CD8-positive, alpha-beta memory T cell (primary cell): ENCODE measurements at regions not wholly inside any gene's neighbourhood (a gene's known extent, or its start where the extent isn't known, plus 50 kb on each side); places are given as distances from the start of the nearest gene placed in this dataset.

ENCODE experiments used
- CTCF ChIA-PET: fragments of 350-600 bp; sonication (Branson Sonifier 250); formaldehyde crosslinking; loops from one replicate; lab custom pipeline; 2021; ENCODE audit warnings: antibody characterized with exemption; lab: Charles Lee
- POLR2A ChIA-PET: fragments of 350-600 bp; sonication (Branson Sonifier 250); formaldehyde crosslinking; loops from one replicate; lab custom pipeline; 2021; ENCODE audit warnings: antibody characterized with exemption; lab: Charles Lee
- DNase-seq, 5 donors: peaks; one replicate each; pipeline versions ENCODE4 v3.0.0 to v3.0.0-alpha.2; 2020 to 2022; ENCODE audit warnings: mixed read lengths in 1 of 5
- H3K27ac ChIP-seq: one replicate; pipeline ENCODE4 v1.7.0; 2013; ENCODE audit warnings: low read depth, mild to moderate bottlenecking, low read length, moderate library complexity
- H3K27me3 ChIP-seq: 2 replicates; pipeline ENCODE4 v1.7.0; 2013; ENCODE audit warnings: low read length, mild to moderate bottlenecking; ENCODE audit not compliant: insufficient read depth, poor library complexity, severe bottlenecking
- H3K36me3 ChIP-seq: 2 replicates; pipeline ENCODE4 v1.7.0; 2013; ENCODE audit warnings: mild to moderate bottlenecking, low read length, moderate library complexity; ENCODE audit not compliant: insufficient read depth
- H3K4me1 ChIP-seq: 2 replicates; pipeline ENCODE4 v1.7.0; 2013; ENCODE audit warnings: mild to moderate bottlenecking, low read length, moderate library complexity; ENCODE audit not compliant: insufficient read depth
- H3K4me3 ChIP-seq: 2 replicates; pipeline ENCODE4 v1.7.0; 2013; ENCODE audit warnings: mild to moderate bottlenecking, low read length
- H3K9me3 ChIP-seq: 2 replicates; pipeline ENCODE4 v1.7.0; 2013; ENCODE audit warnings: mild to moderate bottlenecking, low read length
- H3K27ac Mint-ChIP-seq, 8 donors: one replicate each; pipeline ENCODE4 v1.8.0; 2020 to 2021; ENCODE audit warnings: mixed read lengths in 8 of 8, mild to moderate bottlenecking in 6 of 8, inconsistent platforms in 3 of 8, moderate library complexity in 3 of 8
- H3K27me3 Mint-ChIP-seq, 2 donors: one replicate each; pipeline ENCODE4 v1.8.0; 2020 to 2021; ENCODE audit warnings: mixed read lengths in 2 of 2, mild to moderate bottlenecking in 1 of 2, moderate library complexity in 1 of 2
- H3K36me3 Mint-ChIP-seq, 3 donors: one replicate each; pipeline ENCODE4 v1.8.0; 2020 to 2021; ENCODE audit warnings: mixed read lengths in 3 of 3, inconsistent platforms in 1 of 3, mild to moderate bottlenecking in 1 of 3
- H3K4me1 Mint-ChIP-seq, 3 donors: one replicate each; pipeline ENCODE4 v1.8.0; 2020 to 2021; ENCODE audit warnings: mixed read lengths in 3 of 3, inconsistent platforms in 1 of 3, mild to moderate bottlenecking in 1 of 3
- H3K4me3 Mint-ChIP-seq, 7 donors: one replicate each; pipeline ENCODE4 v1.8.0; 2020 to 2021; ENCODE audit warnings: mixed read lengths in 7 of 7, mild to moderate bottlenecking in 6 of 7, moderate library complexity in 4 of 7, inconsistent platforms in 2 of 7
- H3K9me3 Mint-ChIP-seq, 5 donors: one replicate each; pipeline ENCODE4 v1.8.0; 2020 to 2022; ENCODE audit warnings: mixed read lengths in 5 of 5, mild to moderate bottlenecking in 3 of 5, moderate library complexity in 2 of 5, inconsistent platforms in 1 of 5

DNA sequence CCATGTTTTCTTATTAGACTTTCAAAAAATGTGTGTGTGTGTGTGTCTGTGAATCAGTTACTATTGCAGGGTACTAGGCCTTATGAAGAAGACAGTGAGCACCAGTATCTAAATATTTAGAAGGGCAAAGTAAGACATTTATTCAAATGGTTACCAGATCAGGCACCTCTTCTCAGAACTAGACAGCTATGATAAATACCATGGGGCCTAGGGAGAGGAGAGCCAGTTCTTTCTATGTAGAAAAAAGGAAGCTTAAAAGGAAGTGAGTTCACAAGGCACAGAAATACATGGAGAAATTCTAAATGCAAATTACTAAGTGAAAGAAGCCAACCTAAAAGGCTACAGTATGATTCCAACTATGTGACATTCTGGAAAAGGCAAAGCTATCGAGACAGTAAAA, 261.3 kb downstream of the SOX11 start:
- H3K27me3 ChIP-seq = no peaks in the 10 kb centered on the region
- Mint-ChIP-seq H3K4me3 (no peak overlapping the region), H3K27me3 (no peaks in the 10 kb centered on the region), H3K9me3 (peaks cover 0 to 19% (median 8%) of the 10 kb centered on the region in 5 donors), H3K4me1 (no peaks in the 10 kb centered on the region), H3K36me3 (no peaks in the 10 kb centered on the region), H3K27ac (no peak overlapping the region)
- H3K4me1 ChIP-seq = no peaks in the 10 kb centered on the region
- no peak for DNase-seq
- no peaks in the 10 kb centered on the region for H3K9me3 ChIP-seq
- H3K4me3 ChIP-seq = no peak overlapping the region
- ChIA-PET CTCF (no interaction called here), POLR2A (no interaction called here)
- H3K27ac ChIP-seq = no peak overlapping the region
- no peaks in the 10 kb centered on the region for H3K36me3 ChIP-seq

DNA sequence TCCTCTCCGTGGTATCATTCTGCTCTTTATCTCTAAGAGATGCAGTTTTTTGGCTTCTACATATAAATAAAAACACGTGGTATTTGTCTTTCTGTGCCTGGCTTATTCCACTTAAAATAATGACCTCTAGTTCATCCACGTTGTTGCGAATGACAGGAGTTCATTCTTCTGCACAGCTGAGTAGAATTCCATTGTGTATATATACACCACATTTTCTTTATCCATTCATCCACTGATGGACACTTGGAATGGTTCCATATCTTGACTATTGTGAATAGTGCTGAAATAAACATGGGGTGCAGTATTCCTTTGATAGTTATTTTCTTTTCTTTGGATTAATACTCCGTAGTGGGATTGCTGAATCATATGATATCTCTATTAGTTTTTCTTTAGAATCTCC, 262.3 kb downstream of the SOX11 start:
- Histone ChIP-seq H3K4me1 (no peaks in the 10 kb centered on the region), H3K4me3 (no peak overlapping the region), H3K27me3 (no peaks in the 10 kb centered on the region), H3K27ac (no peak overlapping the region), H3K36me3 (no peaks in the 10 kb centered on the region), H3K9me3 (no peaks in the 10 kb centered on the region)
- no peak overlapping the region for H3K27ac Mint-ChIP-seq
- ChIA-PET POLR2A (no interaction called here), CTCF (no interaction called here)
- H3K9me3 Mint-ChIP-seq = peaks cover 0 to 19% (median 4%) of the 10 kb centered on the region in 5 donors
- DNase-seq = no peak
- H3K4me3 Mint-ChIP-seq = no peak overlapping the region
- H3K4me1 Mint-ChIP-seq = no peaks in the 10 kb centered on the region
- H3K36me3 Mint-ChIP-seq = no peaks in the 10 kb centered on the region
- H3K27me3 Mint-ChIP-seq = no peaks in the 10 kb centered on the region

DNA sequence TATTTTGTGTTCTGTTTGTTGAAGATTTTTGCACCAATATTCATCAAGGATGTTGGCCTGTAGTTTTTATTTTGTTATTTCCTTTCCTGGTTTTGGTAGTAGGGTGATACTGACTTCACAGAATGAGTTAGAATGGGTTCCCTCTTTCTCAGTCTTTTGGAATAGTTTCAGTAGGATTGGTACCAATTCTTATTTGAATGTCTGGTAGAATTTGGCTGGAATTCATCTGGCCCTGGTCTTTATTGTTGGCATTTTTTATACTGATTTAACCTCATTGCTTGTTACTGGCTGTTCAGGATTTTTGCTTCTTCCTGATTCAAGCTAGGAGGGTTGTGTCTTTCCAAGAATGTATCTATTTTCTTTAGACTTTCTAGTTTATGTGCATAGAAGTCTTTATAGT, 263.7 kb downstream of the SOX11 start:
- no peaks in the 10 kb centered on the region for H3K36me3 ChIP-seq
- Mint-ChIP-seq H3K27ac (no peak overlapping the region), H3K9me3 (peaks cover 0 to 21% (median 5%) of the 10 kb centered on the region in 5 donors), H3K4me3 (no peak overlapping the region), H3K27me3 (no peaks in the 10 kb centered on the region), H3K36me3 (no peaks in the 10 kb centered on the region), H3K4me1 (no peaks in the 10 kb centered on the region)
- DNase-seq = no peak
- H3K27me3 ChIP-seq = no peaks in the 10 kb centered on the region
- no peaks in the 10 kb centered on the region for H3K9me3 ChIP-seq
- no peaks in the 10 kb centered on the region for H3K4me1 ChIP-seq
- ChIA-PET POLR2A (no interaction called here), CTCF (no interaction called here)
- H3K4me3 ChIP-seq = no peak overlapping the region
- H3K27ac ChIP-seq = no peak overlapping the region

DNA sequence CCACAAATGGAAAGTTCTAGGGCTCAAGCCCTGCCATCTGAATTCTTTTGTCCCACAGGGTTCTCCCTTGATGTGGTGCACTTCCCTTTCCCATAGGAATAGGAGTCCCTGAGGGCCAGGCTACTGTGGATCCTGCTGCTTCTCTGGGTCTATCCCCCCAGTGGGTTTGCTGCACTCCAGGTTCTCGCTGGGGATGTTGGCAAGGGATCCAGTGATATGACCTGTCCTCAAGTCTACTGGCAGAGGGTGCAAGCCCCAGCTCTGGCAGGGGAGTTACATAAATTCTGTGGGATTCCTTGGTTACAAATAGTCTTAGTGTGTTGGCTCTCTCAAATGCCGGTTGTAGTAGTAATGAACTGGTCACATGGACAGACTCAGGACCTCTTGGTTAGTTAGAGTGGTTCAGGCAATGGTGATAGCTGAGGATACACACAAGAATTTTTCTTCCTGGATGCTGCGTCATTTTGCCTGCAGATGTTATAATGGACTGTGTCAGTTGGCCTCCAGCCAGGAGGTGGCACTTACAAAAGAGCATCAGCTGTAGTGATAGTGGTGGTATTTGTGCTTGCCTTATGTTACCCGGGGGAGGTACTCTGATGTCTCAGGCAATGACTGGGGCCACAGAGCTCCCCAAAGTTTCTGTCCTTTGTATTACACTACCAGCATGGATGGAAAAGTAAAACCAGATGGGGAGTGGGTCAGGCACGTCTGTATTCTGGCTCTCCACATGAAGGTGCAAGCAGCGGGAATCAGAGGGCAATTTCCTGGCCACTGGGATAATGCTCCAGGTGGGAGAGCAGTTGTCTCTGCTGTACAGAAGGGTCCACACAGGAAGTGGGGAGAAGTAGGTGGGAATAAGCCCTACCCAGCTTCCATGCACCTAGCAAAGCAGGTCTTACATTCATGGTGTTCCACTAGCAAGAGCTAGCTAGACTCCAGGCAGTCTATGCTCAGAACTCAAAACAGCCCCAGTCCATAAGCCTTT, 267.9 kb downstream of the SOX11 start:
- POLR2A ChIA-PET = no interaction called here

DNA sequence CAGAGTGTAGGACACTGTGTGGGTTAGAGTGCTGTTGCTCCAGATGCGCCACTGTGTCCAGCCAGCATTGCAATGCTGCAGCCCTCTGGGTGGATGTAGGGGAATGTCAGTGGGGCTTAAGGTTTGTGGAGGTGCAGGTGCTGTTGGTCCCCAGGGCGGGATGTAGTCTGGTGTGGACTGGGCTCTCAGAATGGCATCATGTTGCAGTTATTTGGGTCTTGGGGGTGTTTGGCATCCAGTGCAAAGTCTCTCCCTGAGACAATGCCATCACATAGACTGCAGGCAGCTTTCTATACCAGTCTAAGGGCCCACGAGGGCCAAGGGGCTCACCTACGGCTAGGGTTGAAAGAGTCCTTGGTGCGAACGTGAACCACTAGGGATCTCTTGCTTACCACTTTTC, 275.3 kb downstream of the SOX11 start:
- Histone ChIP-seq H3K4me3 (no peak overlapping the region), H3K27me3 (no peaks in the 10 kb centered on the region), H3K4me1 (no peaks in the 10 kb centered on the region), H3K36me3 (no peaks in the 10 kb centered on the region), H3K27ac (no peak overlapping the region), H3K9me3 (no peaks in the 10 kb centered on the region)
- Mint-ChIP-seq H3K4me1 (no peaks in the 10 kb centered on the region), H3K27me3 (no peaks in the 10 kb centered on the region), H3K36me3 (peaks cover 0 to 3% (median 0%) of the 10 kb centered on the region in 3 donors), H3K9me3 (peaks cover 1 to 11% (median 7%) of the 10 kb centered on the region in 5 donors), H3K27ac (no peak overlapping the region), H3K4me3 (no peak overlapping the region)
- ChIA-PET POLR2A (no interaction called here), CTCF (no interaction called here)
- DNase-seq = no peak

More for the DNA sequence above, 267.9 kb downstream of the SOX11 start:
- no peaks in the 10 kb centered on the region for H3K4me1 ChIP-seq
- peaks cover 0 to 14% (median 2%) of the 10 kb centered on the region in 5 donors for H3K9me3 Mint-ChIP-seq
- no peak for DNase-seq
- no peaks in the 10 kb centered on the region for H3K27me3 Mint-ChIP-seq
- no peaks in the 10 kb centered on the region for H3K4me1 Mint-ChIP-seq
- no peak overlapping the region for H3K4me3 ChIP-seq
- no peaks in the 10 kb centered on the region for H3K36me3 Mint-ChIP-seq
- no peaks in the 10 kb centered on the region for H3K36me3 ChIP-seq
- no peak overlapping the region for H3K27ac Mint-ChIP-seq
- H3K9me3 ChIP-seq = no peaks in the 10 kb centered on the region
- CTCF ChIA-PET = interaction anchor here (1.7 kb wide), 1 partner anchor 8 kb away, joined by 3 read pairs; no protein-coding TSS in a partner anchor
- H3K27ac ChIP-seq = no peak overlapping the region
- H3K27me3 ChIP-seq = no peaks in the 10 kb centered on the region
- no peak overlapping the region for H3K4me3 Mint-ChIP-seq

DNA sequence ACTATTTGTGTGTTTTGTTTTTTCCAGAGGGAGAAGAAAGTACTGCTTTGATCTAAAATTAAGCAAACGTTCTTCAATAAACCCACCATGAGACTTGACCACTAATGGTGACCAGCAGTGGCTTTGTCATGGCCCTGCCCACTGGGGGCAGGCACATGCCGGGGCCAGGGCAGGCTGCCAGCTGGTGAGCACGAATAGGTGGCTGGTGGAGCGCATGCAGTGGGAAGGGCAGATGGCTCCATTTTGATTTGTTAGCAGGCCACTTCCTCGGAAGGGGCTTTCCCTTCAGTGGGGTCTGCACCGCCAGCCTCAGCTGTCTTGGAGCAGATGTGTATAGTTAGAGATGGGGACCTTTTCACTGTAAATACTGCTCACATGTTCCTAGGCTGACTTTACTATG, 277.1 kb downstream of the SOX11 start:
- peaks cover 1 to 9% (median 7%) of the 10 kb centered on the region in 5 donors for H3K9me3 Mint-ChIP-seq
- H3K4me1 Mint-ChIP-seq = no peaks in the 10 kb centered on the region
- DNase-seq = no peak
- ChIA-PET POLR2A (no interaction called here), CTCF (interaction anchor here (1.4 kb wide), 1 partner anchor 11 kb away, joined by 3 read pairs; no protein-coding TSS in a partner anchor)
- Histone ChIP-seq H3K4me1 (no peaks in the 10 kb centered on the region), H3K4me3 (no peak overlapping the region), H3K27me3 (no peaks in the 10 kb centered on the region), H3K9me3 (no peaks in the 10 kb centered on the region), H3K27ac (no peak overlapping the region), H3K36me3 (no peaks in the 10 kb centered on the region)
- H3K27me3 Mint-ChIP-seq = no peaks in the 10 kb centered on the region
- no peak overlapping the region for H3K27ac Mint-ChIP-seq
- no peak overlapping the region for H3K4me3 Mint-ChIP-seq
- peaks cover 0 to 3% (median 0%) of the 10 kb centered on the region in 3 donors for H3K36me3 Mint-ChIP-seq

DNA sequence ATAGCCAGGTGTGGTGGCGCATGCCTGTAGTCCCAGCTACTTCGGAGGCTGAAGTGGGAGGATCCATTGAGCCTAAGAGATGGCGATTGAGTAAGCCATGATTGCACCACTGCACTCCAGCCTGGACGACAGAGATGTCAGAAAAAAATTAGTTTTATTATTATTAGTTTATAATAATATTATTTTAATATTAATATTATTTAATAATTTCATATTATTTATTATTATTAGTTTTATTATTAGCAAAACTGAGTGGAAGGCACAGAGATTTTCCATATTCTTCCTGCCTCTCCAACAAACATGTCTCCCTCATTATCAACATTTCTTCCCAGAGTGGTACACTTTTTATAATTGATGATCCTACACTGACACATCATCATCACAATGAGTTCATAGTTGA, 278.2 kb downstream of the SOX11 start:
- no peak overlapping the region for H3K27ac Mint-ChIP-seq
- no peak overlapping the region for H3K4me3 Mint-ChIP-seq
- no peaks in the 10 kb centered on the region for H3K27me3 Mint-ChIP-seq
- Histone ChIP-seq H3K27me3 (no peaks in the 10 kb centered on the region), H3K4me1 (no peaks in the 10 kb centered on the region), H3K36me3 (no peaks in the 10 kb centered on the region), H3K4me3 (no peak overlapping the region), H3K9me3 (no peaks in the 10 kb centered on the region), H3K27ac (no peak overlapping the region)
- H3K4me1 Mint-ChIP-seq = no peaks in the 10 kb centered on the region
- DNase-seq = no peak
- CTCF ChIA-PET = no interaction called here
- POLR2A ChIA-PET = no interaction called here
- peaks cover 1 to 9% (median 7%) of the 10 kb centered on the region in 5 donors for H3K9me3 Mint-ChIP-seq
- H3K36me3 Mint-ChIP-seq = peaks cover 0 to 3% (median 0%) of the 10 kb centered on the region in 3 donors

DNA sequence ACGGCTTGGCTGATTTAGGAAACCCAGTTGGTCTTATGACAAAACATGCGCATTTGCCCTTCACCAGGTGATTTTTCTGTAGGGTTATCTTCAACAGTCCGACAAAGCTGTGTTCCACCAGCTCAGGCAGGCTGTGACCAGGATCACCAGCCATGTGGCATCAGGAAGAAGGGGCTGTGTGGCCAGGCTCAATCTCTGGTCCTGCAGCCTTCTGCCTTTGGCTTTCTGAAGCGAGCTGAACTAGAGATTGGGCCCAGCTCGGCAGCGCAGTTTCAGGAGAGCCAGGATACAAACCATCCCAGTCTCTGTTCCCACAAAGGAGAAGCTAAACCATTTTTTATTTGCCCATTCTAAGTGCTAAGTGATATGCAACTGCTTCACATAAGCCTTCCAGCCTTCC, 282.3 kb downstream of the SOX11 start:
- no peak for DNase-seq
- H3K27me3 ChIP-seq = no peaks in the 10 kb centered on the region
- no peak overlapping the region for H3K27ac ChIP-seq
- Mint-ChIP-seq H3K4me1 (no peaks in the 10 kb centered on the region), H3K27me3 (no peaks in the 10 kb centered on the region), H3K27ac (no peak overlapping the region), H3K4me3 (no peak overlapping the region), H3K9me3 (peaks cover 0 to 5% (median 2%) of the 10 kb centered on the region in 5 donors), H3K36me3 (peaks cover 0 to 3% (median 0%) of the 10 kb centered on the region in 3 donors)
- H3K4me1 ChIP-seq = no peaks in the 10 kb centered on the region
- POLR2A ChIA-PET = no interaction called here
- CTCF ChIA-PET = no interaction called here
- H3K9me3 ChIP-seq = no peaks in the 10 kb centered on the region
- H3K4me3 ChIP-seq = no peak overlapping the region
- no peaks in the 10 kb centered on the region for H3K36me3 ChIP-seq
